IMR-90 (cell line): ENCODE measurements at regions not wholly inside any gene's neighbourhood (a gene's known extent, or its start where the extent isn't known, plus 50 kb on each side); places are given as distances from the start of the nearest gene placed in this dataset.

Experiments
- ATAC-seq: fragments of 200-7000 bp; cut with Tn5 transposase; 2 replicates; pipeline ENCODE4 v1.9.1; 2020; ENCODE audit warnings: low read depth, mild to moderate bottlenecking, moderate library complexity
- BruUV-seq: library from RNA; stranded (reverse); fragments of 400-500 nt; replicated peaks from 2 replicates; lab custom pipeline; 2021; lab: Mats Ljungman, UMichigan
- CTCF ChIA-PET: fragments of 300-600 bp; formaldehyde crosslinking; extraction: SDS; loops from one replicate; lab custom pipeline; 2021; ENCODE audit warnings: antibody characterized with exemption; lab: Yijun Ruan, JAX
- POLR2A ChIA-PET: fragments of 300-600 bp; sonication (Branson Sonifier 250); formaldehyde crosslinking; loops from one replicate; lab custom pipeline; 2022; ENCODE audit warnings: antibody characterized with exemption; ENCODE audit not compliant: unreplicated experiment; lab: Charles Lee
- DNase-seq: peaks from one replicate; pipeline ENCODE4 v3.0.0; 2013
- H2AFZ ChIP-seq: replicated peaks from 2 replicates; pipeline ENCODE3; 2013; ENCODE audit warnings: low read length, mild to moderate bottlenecking; ENCODE audit not compliant: poor library complexity
- H2AK5ac ChIP-seq: 2 replicates; pipeline ENCODE4 v1.6.1; 2013; ENCODE audit warnings: low read depth, low read length, inconsistent platforms
- H2AK9ac ChIP-seq: replicated peaks from 2 replicates; pipeline ENCODE3; 2013; ENCODE audit warnings: mild to moderate bottlenecking, low read depth, low read length, moderate library complexity; ENCODE audit not compliant: poor library complexity
- H2BK120ac ChIP-seq: 2 replicates; pipeline ENCODE4 v1.6.1; 2013; ENCODE audit warnings: low read depth, low read length, inconsistent platforms
- H2BK15ac ChIP-seq: 3 replicates; pipeline ENCODE4 v1.6.1; 2013; ENCODE audit warnings: low read depth, low read length, inconsistent platforms
- H2BK20ac ChIP-seq: 2 replicates; pipeline ENCODE4 v1.6.1; 2013; ENCODE audit warnings: low read depth, mild to moderate bottlenecking, inconsistent platforms, low read length, moderate library complexity
- H2BK5ac ChIP-seq: 2 replicates; pipeline ENCODE4 v1.6.1; 2013; ENCODE audit warnings: mild to moderate bottlenecking, low read depth, low read length, inconsistent platforms; ENCODE audit not compliant: poor library complexity, severe bottlenecking
- H3K14ac ChIP-seq: replicated peaks from 2 replicates; pipeline ENCODE4 v1.6.1; 2013; ENCODE audit warnings: low read depth, low read length, inconsistent platforms
- H3K18ac ChIP-seq: 2 replicates; pipeline ENCODE4 v1.6.1; 2013; ENCODE audit warnings: low read depth, low read length, control low read depth
- H3K23ac ChIP-seq: 2 replicates; pipeline ENCODE4 v1.6.1; 2013; ENCODE audit warnings: low read depth, low read length, inconsistent platforms
- H3K27ac ChIP-seq: 2 replicates; pipeline ENCODE4 v1.5.1; 2013; ENCODE audit warnings: mild to moderate bottlenecking, control low read depth, low read length; ENCODE audit not compliant: insufficient read depth
- H3K27me3 ChIP-seq: 2 replicates; pipeline ENCODE4 v1.6.1; 2013; ENCODE audit warnings: low read length; ENCODE audit not compliant: control insufficient read depth, insufficient read depth
- H3K36me3 ChIP-seq: 2 replicates; pipeline ENCODE4 v1.6.1; 2013; ENCODE audit warnings: low read length, mixed read lengths; ENCODE audit not compliant: control insufficient read depth, insufficient read depth
- H3K4ac ChIP-seq: 2 replicates; pipeline ENCODE4 v1.6.1; 2013; ENCODE audit warnings: low read depth, low read length, inconsistent platforms
- H3K4me1 ChIP-seq: 2 replicates; pipeline ENCODE4 v1.6.1; 2013; ENCODE audit warnings: low read length, mixed read lengths; ENCODE audit not compliant: control insufficient read depth, insufficient read depth
- H3K4me2 ChIP-seq: 2 replicates; pipeline ENCODE4 v1.6.1; 2013; ENCODE audit warnings: low read depth, mild to moderate bottlenecking, control low read depth, low read length, moderate library complexity
- H3K4me3 ChIP-seq: 2 replicates; pipeline ENCODE4 v1.5.1; 2013; ENCODE audit warnings: low read depth, mild to moderate bottlenecking, control low read depth, low read length, moderate library complexity; ENCODE audit not compliant: insufficient read depth
- H3K56ac ChIP-seq: 2 replicates; pipeline ENCODE4 v1.6.1; 2013; ENCODE audit warnings: low read length, inconsistent platforms; ENCODE audit not compliant: insufficient read depth; ENCODE audit errors: extremely low read depth
- H3K79me1 ChIP-seq, 2 experiments: 2 replicates each; pipeline ENCODE4 v1.6.1; 2013; ENCODE audit warnings: low read length in 2 of 2, inconsistent platforms in 1 of 2, low read depth in 1 of 2
- H3K9ac ChIP-seq: 2 replicates; pipeline ENCODE4 v1.6.1; 2013; ENCODE audit warnings: low read depth, low read length, control low read depth
- H3K9me1 ChIP-seq: 2 replicates; pipeline ENCODE4 v1.6.1; 2013; ENCODE audit warnings: low read length, inconsistent platforms; ENCODE audit not compliant: insufficient read depth
- H3K9me3 ChIP-seq: 2 replicates; pipeline ENCODE4 v1.6.1; 2013; ENCODE audit warnings: low read length; ENCODE audit not compliant: control insufficient read depth, insufficient read depth
- H4K20me1 ChIP-seq: 2 replicates; pipeline ENCODE4 v1.6.1; 2013; ENCODE audit warnings: low read length, inconsistent platforms; ENCODE audit not compliant: insufficient read depth
- H4K5ac ChIP-seq: 2 replicates; pipeline ENCODE4 v1.6.1; 2013; ENCODE audit warnings: mild to moderate bottlenecking, low read depth, low read length, control low read depth
- H4K8ac ChIP-seq, 2 experiments: 2 replicates each; pipeline ENCODE4 v1.6.1; 2013; ENCODE audit warnings: low read depth in 2 of 2, low read length in 2 of 2, control low read depth in 1 of 2, inconsistent platforms in 1 of 2
- H4K91ac ChIP-seq: 2 replicates; pipeline ENCODE4 v1.6.1; 2013; ENCODE audit warnings: low read depth, low read length, inconsistent platforms; ENCODE audit not compliant: insufficient read depth
- BHLHE40 ChIP-seq: fragments of 150-350 bp; IDR thresholded peaks from 2 replicates; pipeline ENCODE4 v1.6.1; 2016; ENCODE audit warnings: mild to moderate bottlenecking, low read depth, low read length
- CEBPB ChIP-seq: IDR thresholded peaks from 2 replicates; pipeline ENCODE4 v1.6.1; 2012; ENCODE audit warnings: low read depth, low read length, improper control_type of control experiment
- CHD1 ChIP-seq: IDR thresholded peaks from 2 replicates; pipeline ENCODE4 v1.6.1; 2012; ENCODE audit warnings: low read depth, low read length, improper control_type of control experiment
- CTCF ChIP-seq: conservative IDR thresholded peaks from 2 replicates; pipeline ENCODE4 v1.5.1; 2012; ENCODE audit warnings: mild to moderate bottlenecking, low read depth, low read length, improper control_type of control experiment
- ELK1 ChIP-seq: fragments of 150-350 bp; IDR thresholded peaks from 2 replicates; pipeline ENCODE4 v1.6.1; 2016; ENCODE audit warnings: low read depth, mild to moderate bottlenecking, low read length, moderate library complexity, borderline replicate concordance
- MAFK ChIP-seq: IDR thresholded peaks from 2 replicates; pipeline ENCODE4 v1.6.1; 2012; ENCODE audit warnings: low read depth, low read length, improper control_type of control experiment
- MAZ ChIP-seq: IDR thresholded peaks from 2 replicates; pipeline ENCODE4 v1.6.1; 2012; ENCODE audit warnings: low read depth, mild to moderate bottlenecking, low read length, improper control_type of control experiment, moderate library complexity, borderline replicate concordance
- MXI1 ChIP-seq: IDR thresholded peaks from 2 replicates; pipeline ENCODE4 v1.6.1; 2012; ENCODE audit warnings: low read depth, mild to moderate bottlenecking, low read length, moderate library complexity, borderline replicate concordance
- NFE2L2 ChIP-seq: fragments of 150-350 bp; IDR thresholded peaks from 2 replicates; pipeline ENCODE4 v1.6.1; 2016; ENCODE audit warnings: low read depth, mild to moderate bottlenecking, low read length
- POLR2A ChIP-seq: IDR thresholded peaks from 2 replicates; pipeline ENCODE4 v1.6.1; 2012; ENCODE audit warnings: mild to moderate bottlenecking, low read depth, low read length
- RAD21 ChIP-seq: IDR thresholded peaks from 2 replicates; pipeline ENCODE4 v1.6.1; 2012; ENCODE audit warnings: low read length, improper control_type of control experiment
- RFX5 ChIP-seq: IDR thresholded peaks from 2 replicates; pipeline ENCODE4 v1.8.0; 2012; ENCODE audit warnings: low read depth, mild to moderate bottlenecking, low read length, moderate library complexity
- SMC3 ChIP-seq: fragments of 150-350 bp; IDR thresholded peaks from 2 replicates; pipeline ENCODE4 v1.6.1; 2016; ENCODE audit warnings: low read depth, mild to moderate bottlenecking, antibody characterized with exemption, low read length, moderate library complexity
- USF2 ChIP-seq: fragments of 150-350 bp; IDR thresholded peaks from 2 replicates; pipeline ENCODE4 v1.6.1; 2017; ENCODE audit warnings: mild to moderate bottlenecking, antibody characterized with exemption, low read length, low read depth
- WGBS, 2 experiments: methylation state at CpG; one replicate each; pipeline versions ENCODE4 v1.1.5 to v1.1.7; 2013; ENCODE audit warnings: missing lambda C conversion rate in 2 of 2; ENCODE audit not compliant: insufficient read length in 1 of 2; ENCODE audit errors: extremely low coverage in 2 of 2; 5-methylcytosine and 5-hydroxymethylcytosine counted together
- dilution Hi-C: fragments of 300-500 bp; cut with HindIII; formaldehyde crosslinking; loops from one replicate; pipeline ENCODE4 v1.14.3; 2018; ENCODE audit warnings: low sequenced_read_pairs; ENCODE audit not compliant: unreplicated experiment
- in situ Hi-C: fragments of 300-500 bp; cut with MboI; formaldehyde crosslinking; loops from 3 replicates; pipeline ENCODE4 v1.14.3; 2019; ENCODE audit warnings: low sequenced_read_pairs, inconsistent platforms, mixed read lengths
- intact Hi-C: fragments of 100-400 bp; cut with micrococcal nuclease; formaldehyde crosslinking; loops from 2 replicates; pipeline ENCODE4 v1.10.0; 2022

DNA sequence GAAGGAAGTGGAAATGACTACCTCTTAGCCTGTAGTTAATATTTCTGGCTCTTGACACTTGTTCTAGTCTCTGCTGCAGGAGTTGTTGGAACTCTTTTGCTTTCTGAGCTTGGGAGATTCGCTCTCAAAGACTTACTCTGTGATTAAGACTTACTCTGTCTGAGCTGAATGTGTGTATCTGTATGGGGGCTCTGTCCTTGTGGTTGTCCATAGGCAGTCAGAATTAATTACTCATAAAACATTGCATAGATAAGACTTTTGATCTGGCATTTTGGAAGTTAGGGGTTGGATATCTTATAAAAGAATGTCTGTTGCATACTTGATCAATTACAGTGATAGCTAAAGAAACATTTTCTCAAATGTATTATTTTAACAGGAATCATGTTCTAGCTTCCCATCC, 199.2 kb upstream of the KIAA1217 start:
- in situ Hi-C loops: no loop called here
- no peak for DNase-seq
- Histone ChIP-seq H4K20me1 (no peaks in the 10 kb centered on the region), H3K4me2 (no peak overlapping the region), H4K91ac (no peak overlapping the region), H2BK20ac (no peak overlapping the region), H3K27me3 (no peaks in the 10 kb centered on the region), H2AK5ac (no peak overlapping the region), H3K79me1 (no peaks in the 10 kb centered on the region), H3K4me1 (no peaks in the 10 kb centered on the region), H3K23ac (no peak overlapping the region), H3K9me1 (no peaks in the 10 kb centered on the region), H3K27ac (no peak overlapping the region), H2BK5ac (no peak overlapping the region), H3K14ac (no peak overlapping the region), H3K18ac (no peak overlapping the region), H3K9ac (no peak overlapping the region), H4K5ac (no peak overlapping the region), H2AFZ (no peak overlapping the region), H3K36me3 (no peaks in the 10 kb centered on the region), H4K8ac (no peak overlapping the region), H2AK9ac (no peak overlapping the region), H3K4me3 (no peak overlapping the region), H3K9me3 (0 out of 2 replicates have a peak, but pooled peaks cover 2% of the 10 kb centered on the region), H3K4ac (no peak overlapping the region), H3K56ac (no peak overlapping the region), H2BK15ac (no peak overlapping the region), H2BK120ac (no peak overlapping the region)
- BruUV-seq: no TSS peak
- dilution Hi-C loops: no loop called here
- POLR2A ChIA-PET: no interaction called here
- no CpG with 5 or more reads among the region's 1 CpG for WGBS, 2 experiments
- CTCF ChIA-PET: interaction anchor here (0.6 kb wide), 1 partner anchor 14 kb away, joined by 3 read pairs; no protein-coding TSS in a partner anchor
- TF ChIP-seq NFE2L2 (no peak), SMC3 (no peak), MAFK (no peak), RFX5 (no peak), CEBPB (no peak), MAZ (no peak), ELK1 (no peak), BHLHE40 (no peak), POLR2A (no peak), CHD1 (no peak), MXI1 (no peak), USF2 (no peak), CTCF (no peak), RAD21 (no peak)
- intact Hi-C loops: no loop called here
- no peak for ATAC-seq
